ENCODE measurements at regions not wholly inside any gene's neighbourhood (a gene's known extent, or its start where the extent isn't known, plus 50 kb on each side); places are given as distances from the start of the nearest gene placed in this dataset.

- ATAC-seq (no peak), DNase-seq (no peak)
- H3K27me3 Mint-ChIP-seq (ENCODE audit: low read depth): no peaks in the 10 kb centered on the region
- ChIA-PET POLR2A (no interaction called here), CTCF (no interaction called here)
- no peaks in the 10 kb centered on the region for H3K4me1 Mint-ChIP-seq (ENCODE audit: low read depth)
- H3K4me3 Mint-ChIP-seq: no peak overlapping the region
- H3K36me3 Mint-ChIP-seq (ENCODE audit: low read depth): no peaks in the 10 kb centered on the region
- H3K27ac Mint-ChIP-seq: no peak overlapping the region
- peaks cover 7% of the 10 kb centered on the region for H3K9me3 Mint-ChIP-seq (ENCODE audit: insufficient read depth)
Measured at GRCh38 chr1:69426401-69426800, 141.3 kb upstream of the LRRC7 start.

- Mint-ChIP-seq H3K4me1 (ENCODE audit: low read depth) (no peaks in the 10 kb centered on the region), H3K4me3 (no peak overlapping the region), H3K9me3 (ENCODE audit: insufficient read depth) (peaks cover 4% of the 10 kb centered on the region), H3K27me3 (ENCODE audit: low read depth) (no peaks in the 10 kb centered on the region), H3K36me3 (ENCODE audit: low read depth) (no peaks in the 10 kb centered on the region), H3K27ac (no peak overlapping the region)
- DNase-seq: no peak
- no peak for ATAC-seq
- CTCF ChIA-PET: no interaction called here
- POLR2A ChIA-PET: no interaction called here
Measured at GRCh38 chr1:69433073-69433472, 134.6 kb upstream of the LRRC7 start.

GRCh38 chr1:69436151-69436550 lies 131.6 kb upstream of the LRRC7 start:
- no peak for DNase-seq
- Mint-ChIP-seq H3K27me3 (ENCODE audit: low read depth) (no peaks in the 10 kb centered on the region), H3K27ac (no peak overlapping the region), H3K4me1 (ENCODE audit: low read depth) (no peaks in the 10 kb centered on the region), H3K36me3 (ENCODE audit: low read depth) (no peaks in the 10 kb centered on the region), H3K9me3 (ENCODE audit: insufficient read depth) (no peaks in the 10 kb centered on the region), H3K4me3 (no peak overlapping the region)
- CTCF ChIA-PET: no interaction called here
- POLR2A ChIA-PET: no interaction called here
- ATAC-seq: no peak

GRCh38 chr1:69438056-69438795 lies 129.5 kb upstream of the LRRC7 start:
- CTCF ChIA-PET: no interaction called here
- H3K9me3 Mint-ChIP-seq (ENCODE audit: insufficient read depth): no peaks in the 10 kb centered on the region

GRCh38 chr1:69441496-69441895 lies 126.2 kb upstream of the LRRC7 start:
- Mint-ChIP-seq H3K27ac (no peak overlapping the region), H3K27me3 (ENCODE audit: low read depth) (no peaks in the 10 kb centered on the region), H3K9me3 (ENCODE audit: insufficient read depth) (peaks cover 11% of the 10 kb centered on the region), H3K36me3 (ENCODE audit: low read depth) (no peaks in the 10 kb centered on the region), H3K4me3 (no peak overlapping the region), H3K4me1 (ENCODE audit: low read depth) (no peaks in the 10 kb centered on the region)
- CTCF ChIA-PET: no interaction called here
- POLR2A ChIA-PET: no interaction called here
- DNase-seq: no peak
- ATAC-seq: no peak

More at GRCh38 chr1:69438056-69438795, 129.5 kb upstream of the LRRC7 start:
- H3K4me3 Mint-ChIP-seq: no peak overlapping the region
- POLR2A ChIA-PET: no interaction called here
- H3K36me3 Mint-ChIP-seq (ENCODE audit: low read depth): no peaks in the 10 kb centered on the region
- H3K27me3 Mint-ChIP-seq (ENCODE audit: low read depth): no peaks in the 10 kb centered on the region
- DNase-seq (no peak), ATAC-seq (no peak)
- H3K27ac Mint-ChIP-seq: no peak overlapping the region
- H3K4me1 Mint-ChIP-seq (ENCODE audit: low read depth): no peaks in the 10 kb centered on the region

GRCh38 chr1:69451196-69451595 lies 116.5 kb upstream of the LRRC7 start:
- Mint-ChIP-seq H3K9me3 (ENCODE audit: insufficient read depth) (peaks cover 10% of the 10 kb centered on the region), H3K27ac (no peak overlapping the region), H3K4me3 (no peak overlapping the region), H3K36me3 (ENCODE audit: low read depth) (no peaks in the 10 kb centered on the region), H3K4me1 (ENCODE audit: low read depth) (no peaks in the 10 kb centered on the region), H3K27me3 (ENCODE audit: low read depth) (no peaks in the 10 kb centered on the region)
- POLR2A ChIA-PET: no interaction called here
- CTCF ChIA-PET: no interaction called here
- no peak for DNase-seq
- ATAC-seq: no peak

GRCh38 chr1:69455718-69456117 lies 112.0 kb upstream of the LRRC7 start:
- no peak overlapping the region for H3K4me3 Mint-ChIP-seq
- H3K9me3 Mint-ChIP-seq (ENCODE audit: insufficient read depth): peaks cover 10% of the 10 kb centered on the region
- ATAC-seq (no peak), DNase-seq (no peak)
- H3K36me3 Mint-ChIP-seq (ENCODE audit: low read depth): no peaks in the 10 kb centered on the region
- no peaks in the 10 kb centered on the region for H3K4me1 Mint-ChIP-seq (ENCODE audit: low read depth)
- H3K27ac Mint-ChIP-seq: no peak overlapping the region
- ChIA-PET POLR2A (no interaction called here), CTCF (no interaction called here)
- no peaks in the 10 kb centered on the region for H3K27me3 Mint-ChIP-seq (ENCODE audit: low read depth)

- DNase-seq (no peak), ATAC-seq (no peak)
- Mint-ChIP-seq H3K9me3 (ENCODE audit: insufficient read depth) (peaks cover 10% of the 10 kb centered on the region), H3K27me3 (ENCODE audit: low read depth) (no peaks in the 10 kb centered on the region), H3K27ac (no peak overlapping the region), H3K4me3 (no peak overlapping the region), H3K36me3 (ENCODE audit: low read depth) (no peaks in the 10 kb centered on the region), H3K4me1 (ENCODE audit: low read depth) (no peaks in the 10 kb centered on the region)
- POLR2A ChIA-PET: no interaction called here
- CTCF ChIA-PET: no interaction called here
Measured at GRCh38 chr1:69459244-69459643, 108.5 kb upstream of the LRRC7 start.

GRCh38 chr1:69475021-69475420 lies 92.7 kb upstream of the LRRC7 start:
- ChIA-PET CTCF (no interaction called here), POLR2A (no interaction called here)
- no peak overlapping the region for H3K27ac Mint-ChIP-seq
- DNase-seq (no peak), ATAC-seq (no peak)
- no peaks in the 10 kb centered on the region for H3K27me3 Mint-ChIP-seq (ENCODE audit: low read depth)
- no peaks in the 10 kb centered on the region for H3K9me3 Mint-ChIP-seq (ENCODE audit: insufficient read depth)
- H3K4me1 Mint-ChIP-seq (ENCODE audit: low read depth): no peaks in the 10 kb centered on the region
- H3K4me3 Mint-ChIP-seq: no peak overlapping the region
- no peaks in the 10 kb centered on the region for H3K36me3 Mint-ChIP-seq (ENCODE audit: low read depth)

- Mint-ChIP-seq H3K36me3 (ENCODE audit: low read depth) (no peaks in the 10 kb centered on the region), H3K27ac (no peak overlapping the region), H3K27me3 (ENCODE audit: low read depth) (no peaks in the 10 kb centered on the region), H3K4me1 (ENCODE audit: low read depth) (no peaks in the 10 kb centered on the region), H3K9me3 (ENCODE audit: insufficient read depth) (no peaks in the 10 kb centered on the region), H3K4me3 (no peak overlapping the region)
- CTCF ChIA-PET: no interaction called here
- no peak for ATAC-seq
- POLR2A ChIA-PET: no interaction called here
- no peak for DNase-seq
Measured at GRCh38 chr1:69479734-69480133, 88.0 kb upstream of the LRRC7 start.

- Mint-ChIP-seq H3K9me3 (ENCODE audit: insufficient read depth) (peaks cover 7% of the 10 kb centered on the region), H3K4me3 (no peak overlapping the region), H3K4me1 (ENCODE audit: low read depth) (no peaks in the 10 kb centered on the region), H3K27ac (no peak overlapping the region), H3K27me3 (ENCODE audit: low read depth) (no peaks in the 10 kb centered on the region), H3K36me3 (ENCODE audit: low read depth) (no peaks in the 10 kb centered on the region)
- DNase-seq (no peak), ATAC-seq (no peak)
- CTCF ChIA-PET: no interaction called here
- POLR2A ChIA-PET: no interaction called here
Measured at GRCh38 chr1:69483246-69483645, 84.5 kb upstream of the LRRC7 start.

GRCh38 chr1:69485616-69486015 lies 82.1 kb upstream of the LRRC7 start:
- H3K36me3 Mint-ChIP-seq (ENCODE audit: low read depth): no peaks in the 10 kb centered on the region
- ChIA-PET POLR2A (no interaction called here), CTCF (no interaction called here)
- H3K27me3 Mint-ChIP-seq (ENCODE audit: low read depth): no peaks in the 10 kb centered on the region
- no peak overlapping the region for H3K4me3 Mint-ChIP-seq
- DNase-seq (no peak), ATAC-seq (no peak)
- no peaks in the 10 kb centered on the region for H3K4me1 Mint-ChIP-seq (ENCODE audit: low read depth)
- peaks cover 15% of the 10 kb centered on the region for H3K9me3 Mint-ChIP-seq (ENCODE audit: insufficient read depth)
- H3K27ac Mint-ChIP-seq: no peak overlapping the region

- no peaks in the 10 kb centered on the region for H3K36me3 Mint-ChIP-seq (ENCODE audit: low read depth)
- H3K4me1 Mint-ChIP-seq (ENCODE audit: low read depth): no peaks in the 10 kb centered on the region
- ChIA-PET POLR2A (no interaction called here), CTCF (no interaction called here)
- H3K4me3 Mint-ChIP-seq: no peak overlapping the region
- H3K27ac Mint-ChIP-seq: no peak overlapping the region
- H3K27me3 Mint-ChIP-seq (ENCODE audit: low read depth): no peaks in the 10 kb centered on the region
- H3K9me3 Mint-ChIP-seq (ENCODE audit: insufficient read depth): peaks cover 10% of the 10 kb centered on the region
- no peak for DNase-seq
- no peak for ATAC-seq
Measured at GRCh38 chr1:69491416-69491815, 76.3 kb upstream of the LRRC7 start.
